RWPE1 (cell line): ENCODE measurements at regions not wholly inside any gene's neighbourhood (a gene's known extent, or its start where the extent isn't known, plus 50 kb on each side); places are given as distances from the start of the nearest gene placed in this dataset.
A peak's percentile ranks its signal among the peaks of the same experiment; 100 is the strongest.
"Not testable (repeated sequence)": the region's sequence is repeated elsewhere in the genome, so short reads cannot be mapped to it uniquely, and the experiment has no call there.

ENCODE experiments used
- CTCF ChIA-PET: fragments of 350-600 bp; sonication (Branson Sonifier 250); formaldehyde crosslinking; extraction: SDS; loops from one replicate; lab custom pipeline; 2021; lab: Yijun Ruan, JAX
- POLR2A ChIA-PET: fragments of 400-600 bp; formaldehyde crosslinking; extraction: SDS; loops from one replicate; lab custom pipeline; 2020; ENCODE audit warnings: antibody characterized with exemption; ENCODE audit not compliant: low non-redundant PET; lab: Yijun Ruan, JAX
- DNase-seq: peaks from one replicate; pipeline ENCODE4 v3.0.0; 2012; ENCODE audit warnings: low spot score
- H3K27ac ChIP-seq: fragments of 450-650 bp; 2 replicates; pipeline ENCODE4 v1.5.1; 2017
- CTCF ChIP-seq: fragments of 450-650 bp; conservative IDR thresholded peaks from 2 replicates; pipeline ENCODE4 v1.5.1; 2017; ENCODE audit warnings: low read depth, mild to moderate bottlenecking

GRCh38 chr13:71360041-71360440 is 507.0 kb downstream of the DACH1 start:
- ChIA-PET CTCF (interaction anchor here (0.7 kb wide), 1 partner anchor 154 kb away, joined by 3 read pairs; no protein-coding TSS in a partner anchor), POLR2A (no interaction called here)
- no peak for TF ChIP-seq CTCF
- H3K27ac ChIP-seq = no peak overlapping the region
- DNase-seq = no peak

GRCh38 chr13:71359641-71360040 is 507.4 kb downstream of the DACH1 start:
- no peak overlapping the region for H3K27ac ChIP-seq
- POLR2A ChIA-PET = no interaction called here
- CTCF ChIA-PET = interaction anchor here (0.7 kb wide), 1 partner anchor 154 kb away, joined by 3 read pairs; no protein-coding TSS in a partner anchor
- no peak for DNase-seq
- no peak for TF ChIP-seq CTCF

GRCh38 chr13:71358218-71358617 is 508.8 kb downstream of the DACH1 start:
- peak; percentile 8 for DNase-seq
- H3K27ac ChIP-seq = no peak overlapping the region
- ChIA-PET POLR2A (no interaction called here), CTCF (interaction anchor here (0.6 kb wide), 1 partner anchor 17 kb away, joined by 3 read pairs; no protein-coding TSS in a partner anchor)
- TF ChIP-seq CTCF = no peak

- no peak for DNase-seq
- TF ChIP-seq CTCF = no peak
- ChIA-PET POLR2A (no interaction called here), CTCF (no interaction called here)
- H3K27ac ChIP-seq = no peak overlapping the region
Measured at GRCh38 chr13:71355010-71355409, 512.0 kb downstream of the DACH1 start.

GRCh38 chr13:71350886-71351285 is 516.1 kb downstream of the DACH1 start:
- no peak for TF ChIP-seq CTCF
- H3K27ac ChIP-seq = no peak overlapping the region
- ChIA-PET CTCF (no interaction called here), POLR2A (no interaction called here)
- DNase-seq = no peak

GRCh38 chr13:71345856-71346255 is 521.1 kb downstream of the DACH1 start:
- CTCF ChIA-PET, H3K27ac ChIP-seq, DNase-seq, POLR2A ChIA-PET: not testable (repeated sequence)

- no peak for TF ChIP-seq CTCF
- DNase-seq = no peak
- H3K27ac ChIP-seq = no peak overlapping the region
Measured at GRCh38 chr13:71339736-71340135, 527.3 kb downstream of the DACH1 start.

More at GRCh38 chr13:71339736-71340135, 527.3 kb downstream of the DACH1 start:
- CTCF ChIA-PET = no interaction called here
- POLR2A ChIA-PET = no interaction called here
